Parathyroid adenoma (tissue), 2 donors: ENCODE measurements at regions not wholly inside any gene's neighbourhood (a gene's known extent, or its start where the extent isn't known, plus 50 kb on each side); places are given as distances from the start of the nearest gene placed in this dataset.

Source experiments
- H2AFZ ChIP-seq: fragments of 300-600 bp; sonication (generic); one replicate; pipeline ENCODE4 v1.7.0; 2017; ENCODE audit warnings: antibody characterized with exemption, mild to moderate bottlenecking
- H3K27ac ChIP-seq: fragments of 300-600 bp; sonication (generic); one replicate; pipeline ENCODE4 v1.7.0; 2017
- H3K27me3 ChIP-seq: fragments of 300-600 bp; sonication (generic); one replicate; pipeline ENCODE4 v1.7.0; 2017; ENCODE audit warnings: low read length; ENCODE audit not compliant: control insufficient read depth, insufficient read depth
- H3K36me3 ChIP-seq: fragments of 300-600 bp; sonication (generic); one replicate; pipeline ENCODE4 v1.7.0; 2017; ENCODE audit warnings: low read length; ENCODE audit not compliant: control insufficient read depth, insufficient read depth
- H3K4me1 ChIP-seq: fragments of 300-600 bp; sonication (generic); one replicate; pipeline ENCODE4 v1.7.0; 2017; ENCODE audit warnings: control low read depth
- H3K4me2 ChIP-seq: fragments of 300-600 bp; sonication (generic); one replicate; pipeline ENCODE4 v1.7.0; 2017; ENCODE audit warnings: low read length
- H3K4me3 ChIP-seq: fragments of 300-600 bp; sonication (generic); one replicate; pipeline ENCODE4 v1.7.0; 2017; ENCODE audit warnings: low read depth, low read length
- H3K79me2 ChIP-seq: fragments of 300-600 bp; sonication (generic); one replicate; pipeline ENCODE4 v1.7.0; 2017; ENCODE audit warnings: control low read depth
- H3K9ac ChIP-seq: fragments of 300-600 bp; sonication (generic); one replicate; pipeline ENCODE4 v1.7.0; 2017; ENCODE audit warnings: mild to moderate bottlenecking
- H3K9me3 ChIP-seq: fragments of 300-600 bp; sonication (generic); one replicate; pipeline ENCODE4 v1.7.0; 2017; ENCODE audit warnings: low read length; ENCODE audit not compliant: control insufficient read depth
- TF ChIP-seq, protein P1 (sequence below): fragments of 300-600 bp; sonication (generic); IDR thresholded peaks from one replicate; pipeline ENCODE4 v1.7.0; 2017; ENCODE audit warnings: antibody characterized with exemption, mild to moderate bottlenecking
- donor health status: primary hyperparathyroidism.

DNA sequence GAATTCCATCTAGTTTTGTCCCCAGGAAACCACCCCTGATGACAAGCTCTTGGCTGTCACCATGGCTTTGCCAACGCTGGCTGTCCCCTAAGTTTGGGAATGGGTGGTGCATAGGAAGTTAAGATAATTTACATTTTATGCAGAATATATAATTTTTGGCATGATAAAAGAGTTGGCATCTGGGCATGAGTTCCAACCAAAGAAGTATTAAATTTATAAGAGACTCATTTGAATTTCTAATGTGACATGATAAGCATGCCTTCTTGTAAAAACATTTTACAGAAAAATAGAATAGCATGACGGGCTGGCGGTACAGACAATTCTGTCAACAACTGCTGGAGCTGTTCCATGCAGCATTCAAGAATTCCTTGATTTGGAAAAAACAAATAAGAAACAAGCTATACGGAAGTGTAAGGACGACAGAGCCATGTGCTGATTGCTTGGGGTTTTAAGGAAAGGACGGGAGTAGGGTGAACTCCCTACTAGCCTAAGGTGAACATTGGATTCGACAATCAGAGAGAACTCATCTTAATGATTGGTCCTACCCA is 106.8 kb upstream of the C1orf21 start:
- Histone ChIP-seq H3K9me3 (peaks cover under 1% of the 10 kb centered on the region), H2AFZ (no peak overlapping the region), H3K36me3 (no peaks in the 10 kb centered on the region), H3K4me3 (no peak overlapping the region), H3K27ac (no peak overlapping the region), H3K9ac (no peak overlapping the region), H3K4me1 (no peaks in the 10 kb centered on the region), H3K27me3 (no peaks in the 10 kb centered on the region), H3K79me2 (no peaks in the 10 kb centered on the region), H3K4me2 (no peak overlapping the region)
- TF ChIP-seq, protein P1, sequence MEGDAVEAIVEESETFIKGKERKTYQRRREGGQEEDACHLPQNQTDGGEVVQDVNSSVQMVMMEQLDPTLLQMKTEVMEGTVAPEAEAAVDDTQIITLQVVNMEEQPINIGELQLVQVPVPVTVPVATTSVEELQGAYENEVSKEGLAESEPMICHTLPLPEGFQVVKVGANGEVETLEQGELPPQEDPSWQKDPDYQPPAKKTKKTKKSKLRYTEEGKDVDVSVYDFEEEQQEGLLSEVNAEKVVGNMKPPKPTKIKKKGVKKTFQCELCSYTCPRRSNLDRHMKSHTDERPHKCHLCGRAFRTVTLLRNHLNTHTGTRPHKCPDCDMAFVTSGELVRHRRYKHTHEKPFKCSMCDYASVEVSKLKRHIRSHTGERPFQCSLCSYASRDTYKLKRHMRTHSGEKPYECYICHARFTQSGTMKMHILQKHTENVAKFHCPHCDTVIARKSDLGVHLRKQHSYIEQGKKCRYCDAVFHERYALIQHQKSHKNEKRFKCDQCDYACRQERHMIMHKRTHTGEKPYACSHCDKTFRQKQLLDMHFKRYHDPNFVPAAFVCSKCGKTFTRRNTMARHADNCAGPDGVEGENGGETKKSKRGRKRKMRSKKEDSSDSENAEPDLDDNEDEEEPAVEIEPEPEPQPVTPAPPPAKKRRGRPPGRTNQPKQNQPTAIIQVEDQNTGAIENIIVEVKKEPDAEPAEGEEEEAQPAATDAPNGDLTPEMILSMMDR: no peak

DNA sequence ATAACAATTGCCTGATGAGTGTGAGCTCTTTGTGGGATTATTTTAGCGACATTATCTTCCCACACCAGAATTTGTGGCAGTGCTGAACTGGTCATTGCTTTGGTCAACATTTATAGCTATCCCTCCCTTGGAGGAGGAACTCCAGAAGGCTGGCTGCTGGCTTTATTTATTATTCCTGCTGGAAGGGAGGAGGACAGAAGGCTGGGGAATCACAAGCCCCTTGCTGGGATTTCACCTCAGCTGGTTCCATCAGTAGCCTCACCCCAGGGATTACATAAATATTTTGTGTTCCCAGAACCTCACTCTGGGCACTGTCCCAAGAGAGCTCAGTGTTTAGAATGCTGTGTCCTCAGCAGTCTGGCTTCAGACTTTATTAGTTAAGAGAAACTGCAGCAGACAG is 102.8 kb upstream of the C1orf21 start:
- Histone ChIP-seq H3K27me3 (no peaks in the 10 kb centered on the region), H2AFZ (no peak overlapping the region), H3K9ac (no peak overlapping the region), H3K27ac (no peak overlapping the region), H3K36me3 (no peaks in the 10 kb centered on the region), H3K9me3 (no peaks in the 10 kb centered on the region), H3K4me2 (no peak overlapping the region), H3K4me3 (no peak overlapping the region), H3K4me1 (no peaks in the 10 kb centered on the region), H3K79me2 (no peaks in the 10 kb centered on the region)
- TF ChIP-seq, protein P1: no peak

DNA sequence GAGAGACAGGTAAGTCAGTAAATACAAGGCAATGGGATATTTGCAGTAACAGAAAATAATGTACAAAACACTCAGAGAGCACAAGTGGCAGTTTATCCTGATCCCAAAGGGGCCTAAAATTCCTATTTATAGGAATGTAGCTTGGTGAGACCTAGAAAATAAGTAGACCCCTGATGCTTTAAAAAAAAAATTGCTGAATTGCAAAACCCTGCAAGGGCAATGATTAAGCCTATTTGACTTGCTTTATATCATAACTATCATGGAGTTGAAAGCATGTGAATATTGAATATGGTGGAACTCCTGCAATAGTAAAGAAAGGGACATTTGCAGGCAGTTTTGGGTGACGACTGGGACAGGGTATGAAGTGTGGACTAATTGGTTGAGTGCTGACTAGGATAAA is 101.9 kb upstream of the C1orf21 start:
- TF ChIP-seq, protein P1: no peak
- no peaks in the 10 kb centered on the region for H3K4me1 ChIP-seq
- H3K4me2 ChIP-seq: no peak overlapping the region
- H3K79me2 ChIP-seq: no peaks in the 10 kb centered on the region
- H3K4me3 ChIP-seq: no peak overlapping the region
- H3K36me3 ChIP-seq: no peaks in the 10 kb centered on the region
- H2AFZ ChIP-seq: no peak overlapping the region
- H3K9me3 ChIP-seq: no peaks in the 10 kb centered on the region
- H3K9ac ChIP-seq: no peak overlapping the region
- no peak overlapping the region for H3K27ac ChIP-seq
- no peaks in the 10 kb centered on the region for H3K27me3 ChIP-seq

DNA sequence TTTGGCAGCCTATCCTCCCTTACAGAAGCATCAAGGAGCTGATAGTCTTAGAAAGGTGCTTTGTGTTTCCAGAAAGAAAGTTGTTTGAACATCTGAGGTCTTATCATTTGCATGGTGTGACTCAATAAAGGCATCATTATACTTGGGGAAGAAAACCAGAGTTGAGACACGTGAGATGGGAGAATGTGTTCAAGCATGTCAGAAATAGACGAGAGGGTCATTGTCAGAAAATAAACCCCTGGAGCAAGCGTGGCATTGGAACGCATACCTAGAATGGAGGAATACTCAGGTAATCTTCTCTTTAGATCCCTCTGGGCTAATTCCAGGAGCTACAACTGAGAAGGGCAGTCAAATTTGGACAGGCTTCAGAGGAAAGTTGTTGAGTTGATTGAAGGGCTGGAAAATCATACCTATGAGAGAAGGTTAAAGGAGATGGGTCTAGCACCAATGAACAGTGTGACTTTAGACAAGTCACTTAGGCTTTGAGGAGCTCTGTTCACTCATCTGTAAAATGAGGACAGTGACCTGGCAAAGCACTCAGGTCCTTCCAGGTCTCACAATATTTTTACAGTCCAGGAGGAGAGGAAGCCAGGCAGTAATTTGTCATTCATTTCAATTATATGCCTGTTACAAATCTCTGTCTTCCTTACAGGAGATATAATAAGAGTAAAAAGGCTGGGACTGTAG is 101.3 kb upstream of the C1orf21 start:
- H3K4me1 ChIP-seq: no peaks in the 10 kb centered on the region
- no peak overlapping the region for H3K27ac ChIP-seq
- no peak overlapping the region for H3K9ac ChIP-seq
- H2AFZ ChIP-seq: no peak overlapping the region
- H3K9me3 ChIP-seq: no peaks in the 10 kb centered on the region
- TF ChIP-seq, protein P1: no peak
- no peaks in the 10 kb centered on the region for H3K79me2 ChIP-seq
- H3K4me3 ChIP-seq: no peak overlapping the region
- no peaks in the 10 kb centered on the region for H3K36me3 ChIP-seq
- H3K4me2 ChIP-seq: no peak overlapping the region
- no peaks in the 10 kb centered on the region for H3K27me3 ChIP-seq

DNA sequence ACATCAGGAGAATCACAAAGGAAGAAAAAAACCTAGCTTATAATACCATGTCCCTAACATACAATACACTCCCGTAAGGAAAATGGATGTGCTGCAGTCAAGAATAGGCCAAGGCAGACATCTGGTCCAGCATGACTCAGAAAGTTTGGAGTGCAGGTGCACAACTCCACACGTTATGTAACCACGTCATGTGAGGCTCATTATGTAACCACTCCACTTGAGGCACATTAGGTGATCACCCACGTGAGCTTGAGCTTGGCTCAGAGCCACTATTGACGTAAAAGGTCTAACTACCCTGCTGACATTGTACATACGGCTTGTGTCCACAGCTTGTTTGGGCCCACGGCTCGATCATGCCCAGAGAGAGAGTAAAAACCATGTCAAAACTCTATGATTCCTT is 99.8 kb upstream of the C1orf21 start:
- Histone ChIP-seq H3K79me2 (no peaks in the 10 kb centered on the region), H3K9ac (no peak overlapping the region), H3K9me3 (no peaks in the 10 kb centered on the region), H3K4me1 (no peaks in the 10 kb centered on the region), H3K27me3 (no peaks in the 10 kb centered on the region), H3K36me3 (no peaks in the 10 kb centered on the region), H3K4me3 (no peak overlapping the region), H2AFZ (no peak overlapping the region), H3K27ac (no peak overlapping the region), H3K4me2 (no peak overlapping the region)
- TF ChIP-seq, protein P1: no peak
